ENCODE measurements at regions not wholly inside any gene's neighbourhood (a gene's known extent, or its start where the extent isn't known, plus 50 kb on each side); places are given as distances from the start of the nearest gene placed in this dataset.

- no peak for DNase-seq (ENCODE audit: low read depth)
Observed at GRCh38 chr2:53437371-53437770, 330.2 kb upstream of the CHAC2 start.

DNA sequence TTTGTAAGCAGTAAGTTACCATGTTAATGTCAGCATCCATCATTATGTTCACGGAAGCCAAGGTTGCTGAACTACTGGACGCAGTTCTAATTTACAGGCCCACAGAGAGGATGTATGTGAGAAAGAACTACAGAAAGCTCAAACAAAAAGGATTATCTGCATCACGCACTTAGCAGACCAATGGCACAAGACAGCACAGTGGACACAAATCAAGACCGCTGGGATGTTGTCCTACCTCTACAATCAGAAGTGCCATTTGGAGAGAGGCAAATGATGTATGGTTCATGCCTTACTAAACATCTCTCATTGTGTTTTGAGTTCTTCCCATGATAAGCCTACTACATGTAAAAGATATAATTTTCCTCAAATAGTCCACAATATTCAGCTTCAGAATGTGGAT lies 330.7 kb upstream of the CHAC2 start:
- TF ChIP-seq, protein P1, sequence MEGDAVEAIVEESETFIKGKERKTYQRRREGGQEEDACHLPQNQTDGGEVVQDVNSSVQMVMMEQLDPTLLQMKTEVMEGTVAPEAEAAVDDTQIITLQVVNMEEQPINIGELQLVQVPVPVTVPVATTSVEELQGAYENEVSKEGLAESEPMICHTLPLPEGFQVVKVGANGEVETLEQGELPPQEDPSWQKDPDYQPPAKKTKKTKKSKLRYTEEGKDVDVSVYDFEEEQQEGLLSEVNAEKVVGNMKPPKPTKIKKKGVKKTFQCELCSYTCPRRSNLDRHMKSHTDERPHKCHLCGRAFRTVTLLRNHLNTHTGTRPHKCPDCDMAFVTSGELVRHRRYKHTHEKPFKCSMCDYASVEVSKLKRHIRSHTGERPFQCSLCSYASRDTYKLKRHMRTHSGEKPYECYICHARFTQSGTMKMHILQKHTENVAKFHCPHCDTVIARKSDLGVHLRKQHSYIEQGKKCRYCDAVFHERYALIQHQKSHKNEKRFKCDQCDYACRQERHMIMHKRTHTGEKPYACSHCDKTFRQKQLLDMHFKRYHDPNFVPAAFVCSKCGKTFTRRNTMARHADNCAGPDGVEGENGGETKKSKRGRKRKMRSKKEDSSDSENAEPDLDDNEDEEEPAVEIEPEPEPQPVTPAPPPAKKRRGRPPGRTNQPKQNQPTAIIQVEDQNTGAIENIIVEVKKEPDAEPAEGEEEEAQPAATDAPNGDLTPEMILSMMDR (IDR thresholded peaks at IDR 0.05; ENCODE audit: control insufficient read depth, insufficient read depth, low read depth, low read length, missing control alignments) = no peak
- no peak overlapping the region for H3K4me3 ChIP-seq (ENCODE audit: control insufficient read depth, low read depth, low read length)
- DNase-seq (ENCODE audit: low read depth) = no peak

More at GRCh38 chr2:53437371-53437770, 330.2 kb upstream of the CHAC2 start:
- TF ChIP-seq, protein P1 (IDR thresholded peaks at IDR 0.05; ENCODE audit: control insufficient read depth, insufficient read depth, low read depth, low read length, missing control alignments) = no peak
- no peak overlapping the region for H3K4me3 ChIP-seq (ENCODE audit: control insufficient read depth, low read depth, low read length)

DNA sequence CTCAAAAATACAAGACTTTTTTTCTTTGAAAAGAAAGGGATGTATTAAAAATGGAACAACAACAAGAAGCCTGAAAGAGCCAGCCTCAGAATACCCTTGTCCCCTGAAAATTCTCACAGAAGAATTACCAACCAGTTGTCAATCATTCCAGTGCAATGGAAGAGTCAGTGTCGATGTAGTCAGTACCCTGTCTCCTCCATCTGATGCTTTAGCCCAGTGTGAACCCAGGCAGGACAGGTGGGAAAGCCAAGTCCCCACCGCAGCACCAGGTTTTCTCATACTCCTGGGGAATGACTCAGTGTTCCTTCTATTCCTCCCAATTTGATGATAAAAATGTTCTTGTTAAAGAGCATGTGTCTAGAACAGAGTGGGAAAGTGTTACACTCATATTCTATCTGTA lies 332.0 kb upstream of the CHAC2 start:
- TF ChIP-seq, protein P1 (IDR thresholded peaks at IDR 0.05; ENCODE audit: control insufficient read depth, insufficient read depth, low read depth, low read length, missing control alignments) = no peak
- no peak overlapping the region for H3K4me3 ChIP-seq (ENCODE audit: control insufficient read depth, low read depth, low read length)
- DNase-seq (ENCODE audit: low read depth) = no peak

DNA sequence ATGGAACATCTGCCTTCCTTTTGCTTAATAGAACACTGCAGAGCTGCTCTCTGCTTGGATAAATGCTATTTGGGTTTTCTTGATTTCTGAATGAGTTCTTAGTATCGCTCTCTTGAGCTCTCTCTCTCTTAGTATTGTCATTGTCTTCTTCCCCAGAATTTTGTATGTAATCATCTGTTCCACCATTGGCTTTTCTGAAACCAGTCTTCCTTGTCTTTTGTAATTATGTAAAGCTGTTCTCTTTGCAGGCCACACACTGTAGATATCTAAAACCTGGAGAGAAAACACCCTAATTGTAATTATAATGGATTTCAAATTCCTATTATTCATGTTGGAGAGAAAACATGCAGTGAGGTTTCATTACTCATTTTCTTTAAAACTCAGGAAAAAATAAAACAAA lies 333.1 kb upstream of the CHAC2 start:
- no peak for DNase-seq (ENCODE audit: low read depth)
- TF ChIP-seq, protein P1 (IDR thresholded peaks at IDR 0.05; ENCODE audit: control insufficient read depth, insufficient read depth, low read depth, low read length, missing control alignments) = no peak
- H3K4me3 ChIP-seq (ENCODE audit: control insufficient read depth, low read depth, low read length) = no peak overlapping the region

- H3K4me3 ChIP-seq (ENCODE audit: control insufficient read depth, low read depth, low read length) = no peak overlapping the region
- TF ChIP-seq, protein P1 (IDR thresholded peaks at IDR 0.05; ENCODE audit: control insufficient read depth, insufficient read depth, low read depth, low read length, missing control alignments) = no peak
- DNase-seq (ENCODE audit: low read depth) = no peak
Observed at GRCh38 chr2:53432936-53433335, 334.7 kb upstream of the CHAC2 start.

GRCh38 chr2:53429901-53430300 lies 337.7 kb upstream of the CHAC2 start:
- TF ChIP-seq, protein P1 (IDR thresholded peaks at IDR 0.05; ENCODE audit: control insufficient read depth, insufficient read depth, low read depth, low read length, missing control alignments) = no peak
- DNase-seq (ENCODE audit: low read depth) = no peak
- no peak overlapping the region for H3K4me3 ChIP-seq (ENCODE audit: control insufficient read depth, low read depth, low read length)

- TF ChIP-seq, protein P1 (IDR thresholded peaks at IDR 0.05; ENCODE audit: control insufficient read depth, insufficient read depth, low read depth, low read length, missing control alignments) = no peak
- no peak overlapping the region for H3K4me3 ChIP-seq (ENCODE audit: control insufficient read depth, low read depth, low read length)
- no peak for DNase-seq (ENCODE audit: low read depth)
Observed at GRCh38 chr2:53424902-53425301, 342.7 kb upstream of the CHAC2 start.
